Omental fat pad (tissue), 3 donors: ENCODE measurements at regions not wholly inside any gene's neighbourhood (a gene's known extent, or its start where the extent isn't known, plus 50 kb on each side); places are given as distances from the start of the nearest gene placed in this dataset.

Experiments
- ATAC-seq: fragments of 150-250 bp; one replicate; pipeline ENCODE4 v1.9.1; 2016; ENCODE audit warnings: mild to moderate bottlenecking, moderate library complexity; ENCODE audit not compliant: low FRiP score
- DNase-seq: peaks from one replicate; pipeline ENCODE4 v3.0.0-alpha.2; 2019; ENCODE audit warnings: low spot score
- TF ChIP-seq, protein P1 (sequence below), 3 donors: fragments of 450-650 bp; IDR thresholded peaks; one replicate each; pipeline ENCODE4 v1.5.1; 2016 to 2017; ENCODE audit warnings: antibody characterized with exemption in 3 of 3, mild to moderate bottlenecking in 3 of 3, moderate library complexity in 2 of 3

DNA sequence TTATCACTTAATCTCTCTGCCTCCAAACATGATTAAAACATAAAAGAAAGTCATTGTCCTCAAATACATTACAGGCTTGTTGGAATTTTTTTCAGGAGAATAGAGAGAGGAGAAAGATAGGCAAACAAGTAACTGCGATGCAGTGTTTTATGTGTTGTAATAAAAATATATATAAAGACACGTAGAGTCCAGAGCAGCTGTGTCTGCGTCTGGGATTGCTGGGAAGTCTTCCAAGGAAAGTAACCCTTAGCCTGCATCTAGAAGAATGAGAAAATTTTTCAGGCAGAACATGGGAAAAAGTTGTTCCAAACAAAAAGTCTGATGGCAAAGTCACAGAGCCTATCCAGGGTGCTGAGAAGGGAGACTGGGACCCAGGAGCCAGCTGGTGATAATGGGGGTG lies 91.8 kb upstream of the ST6GAL2 start:
- ATAC-seq, result no peak
- TF ChIP-seq, protein P1, sequence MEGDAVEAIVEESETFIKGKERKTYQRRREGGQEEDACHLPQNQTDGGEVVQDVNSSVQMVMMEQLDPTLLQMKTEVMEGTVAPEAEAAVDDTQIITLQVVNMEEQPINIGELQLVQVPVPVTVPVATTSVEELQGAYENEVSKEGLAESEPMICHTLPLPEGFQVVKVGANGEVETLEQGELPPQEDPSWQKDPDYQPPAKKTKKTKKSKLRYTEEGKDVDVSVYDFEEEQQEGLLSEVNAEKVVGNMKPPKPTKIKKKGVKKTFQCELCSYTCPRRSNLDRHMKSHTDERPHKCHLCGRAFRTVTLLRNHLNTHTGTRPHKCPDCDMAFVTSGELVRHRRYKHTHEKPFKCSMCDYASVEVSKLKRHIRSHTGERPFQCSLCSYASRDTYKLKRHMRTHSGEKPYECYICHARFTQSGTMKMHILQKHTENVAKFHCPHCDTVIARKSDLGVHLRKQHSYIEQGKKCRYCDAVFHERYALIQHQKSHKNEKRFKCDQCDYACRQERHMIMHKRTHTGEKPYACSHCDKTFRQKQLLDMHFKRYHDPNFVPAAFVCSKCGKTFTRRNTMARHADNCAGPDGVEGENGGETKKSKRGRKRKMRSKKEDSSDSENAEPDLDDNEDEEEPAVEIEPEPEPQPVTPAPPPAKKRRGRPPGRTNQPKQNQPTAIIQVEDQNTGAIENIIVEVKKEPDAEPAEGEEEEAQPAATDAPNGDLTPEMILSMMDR (IDR thresholded peaks at IDR 0.05), result no peak
- DNase-seq, result no peak

DNA sequence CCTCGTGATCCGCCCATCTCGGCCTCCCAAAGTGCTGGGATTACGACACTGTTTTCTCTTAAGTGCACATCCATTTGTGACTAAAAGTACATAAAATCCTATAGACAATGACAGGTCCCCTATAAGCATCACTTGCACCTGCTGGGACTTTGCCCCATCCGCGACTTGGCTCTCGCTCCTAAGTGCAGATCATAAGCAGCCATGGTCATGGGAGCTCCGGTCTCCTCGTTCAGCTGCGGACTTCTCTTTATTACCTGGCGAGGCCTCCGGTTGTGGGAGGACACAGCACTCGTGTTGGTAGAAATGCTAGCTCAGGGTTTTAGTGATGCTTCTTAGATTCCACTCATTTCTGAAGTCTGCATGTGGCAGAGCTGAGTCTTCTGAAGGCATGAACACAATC lies 92.7 kb upstream of the ST6GAL2 start:
- ATAC-seq, result no peak
- DNase-seq, result no peak
- TF ChIP-seq, protein P1 (IDR thresholded peaks at IDR 0.05), result no peak

DNA sequence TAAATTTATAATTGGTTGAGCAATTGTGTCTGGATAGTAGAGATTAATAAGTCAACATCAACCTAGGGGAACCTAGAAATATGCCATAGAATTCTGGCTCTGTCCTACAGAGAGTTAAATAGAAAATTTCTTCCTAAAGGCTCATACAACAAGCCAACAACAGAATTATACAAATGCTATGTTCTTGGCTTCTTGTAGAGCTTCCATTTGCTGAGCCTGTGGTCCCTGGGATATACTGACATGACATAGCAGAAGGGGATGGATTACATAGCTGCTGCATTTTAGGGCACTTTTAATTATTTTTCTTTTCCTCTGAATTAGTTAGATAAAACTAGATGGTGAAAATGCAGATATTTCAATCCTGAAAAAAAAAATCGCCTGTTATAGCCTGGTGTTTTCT lies 95.5 kb upstream of the ST6GAL2 start:
- ATAC-seq, result no peak
- TF ChIP-seq, protein P1 (IDR thresholded peaks at IDR 0.05), result no peak
- no peak for DNase-seq

DNA sequence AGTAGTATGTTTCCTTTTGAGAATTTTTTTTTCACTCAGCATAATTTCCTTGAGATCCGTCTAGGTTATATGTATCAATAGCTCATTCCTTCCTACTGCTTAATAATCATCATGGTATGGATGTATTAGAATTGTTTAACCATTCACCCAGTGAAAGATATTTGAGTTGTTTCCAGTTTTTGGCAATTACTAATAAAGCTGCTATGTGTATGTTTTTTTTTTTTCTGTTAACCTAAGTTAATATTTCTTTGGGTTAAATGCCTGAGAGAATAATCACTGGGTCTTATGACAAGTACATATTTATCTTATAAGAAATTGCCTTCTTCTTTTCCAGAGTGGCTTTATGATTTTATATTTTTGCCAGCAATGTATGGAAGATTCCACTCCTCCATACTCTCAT lies 96.4 kb upstream of the ST6GAL2 start:
- DNase-seq, result no peak
- ATAC-seq, result no peak
- TF ChIP-seq, protein P1 (IDR thresholded peaks at IDR 0.05), result no peak

DNA sequence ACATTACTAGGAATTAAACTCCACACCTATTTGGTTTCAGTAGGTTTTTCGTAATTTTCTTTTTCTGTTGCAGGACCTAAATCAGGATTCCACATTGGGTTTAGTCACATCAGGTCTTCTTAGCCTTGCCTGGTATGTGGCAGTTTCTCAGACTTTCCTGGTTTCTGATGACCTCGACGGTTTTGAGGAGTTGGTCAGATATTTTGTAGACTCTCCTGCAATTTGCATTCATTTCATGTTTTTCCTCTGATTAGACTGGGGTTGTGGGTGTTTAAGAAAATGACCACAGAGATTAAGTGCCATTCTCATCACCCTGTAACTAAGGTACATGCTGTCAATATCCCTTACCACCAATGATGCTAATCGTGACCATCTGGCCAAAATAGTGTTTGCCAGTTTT lies 97.3 kb upstream of the ST6GAL2 start:
- ATAC-seq, result no peak
- DNase-seq, result no peak
- TF ChIP-seq, protein P1 (IDR thresholded peaks at IDR 0.05), result no peak

DNA sequence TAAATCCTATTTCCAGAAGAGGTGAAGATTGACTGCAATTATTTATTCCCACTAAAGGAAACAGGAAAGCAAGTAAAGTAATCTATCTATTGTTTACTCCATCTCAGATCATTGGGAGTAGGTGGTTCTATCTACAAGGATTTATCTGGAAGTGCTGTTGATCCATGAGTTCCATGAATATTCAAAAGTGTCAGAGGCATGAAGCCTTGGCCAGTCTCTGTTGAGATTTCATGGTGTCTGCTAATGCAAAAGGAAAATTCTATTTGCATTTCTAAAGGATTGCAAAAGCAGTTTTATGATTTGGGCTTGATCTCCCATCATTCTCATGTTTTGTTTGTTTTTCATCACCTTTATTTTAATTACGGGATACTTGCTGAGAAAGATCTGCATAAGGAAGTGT lies 102.4 kb upstream of the ST6GAL2 start:
- ATAC-seq (no peak), DNase-seq (no peak)
- TF ChIP-seq, protein P1 (IDR thresholded peaks at IDR 0.05), result no peak

DNA sequence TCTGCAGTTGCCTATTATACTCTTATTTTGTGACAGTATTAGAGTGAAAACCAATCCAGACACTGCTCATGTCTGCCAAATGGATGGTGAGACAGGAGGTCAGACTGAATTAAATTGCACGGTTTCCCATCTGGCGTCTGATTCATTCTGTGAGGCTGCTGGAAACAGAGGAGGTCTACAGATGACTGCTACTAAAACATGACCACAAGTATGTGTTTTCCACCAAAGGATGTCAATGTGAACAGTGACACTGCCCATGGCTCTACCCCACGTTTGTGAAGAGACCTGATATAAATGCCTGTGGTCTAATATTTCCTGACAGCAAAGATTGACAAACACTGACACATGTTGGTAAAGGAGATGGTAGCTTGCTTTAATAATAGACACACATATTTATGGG lies 104.3 kb upstream of the ST6GAL2 start:
- DNase-seq, result no peak
- no peak for ATAC-seq
- TF ChIP-seq, protein P1 (IDR thresholded peaks at IDR 0.05), result no peak
